CD4-positive, alpha-beta T cell (primary cell): ENCODE measurements at regions not wholly inside any gene's neighbourhood (a gene's known extent, or its start where the extent isn't known, plus 50 kb on each side); places are given as distances from the start of the nearest gene placed in this dataset.

Experiments
- ATAC-seq: fragments of 200-7000 bp; cut with Tn5 transposase; one replicate; pipeline ENCODE4 v1.10.0; 2022; ENCODE audit warnings: mild to moderate bottlenecking; ENCODE audit not compliant: poor library complexity
- CTCF ChIA-PET: fragments of 350-600 bp; sonication (Branson Sonifier 250); formaldehyde crosslinking; loops from one replicate; lab custom pipeline; 2021; ENCODE audit warnings: antibody characterized with exemption, inconsistent platforms; lab: Charles Lee
- POLR2A ChIA-PET: fragments of 350-600 bp; sonication (Branson Sonifier 250); formaldehyde crosslinking; loops from one replicate; lab custom pipeline; 2021; ENCODE audit warnings: antibody characterized with exemption, inconsistent platforms; lab: Charles Lee
- DNase-seq, 14 experiments: peaks; one replicate each; pipeline ENCODE4 v3.0.0-alpha.2; 2013 to 2020; ENCODE audit warnings: mixed read lengths in 2 of 14
- H3K27ac ChIP-seq, 2 donors: one replicate each; pipeline versions ENCODE4 v1.5.1 to v1.7.0; 2013; ENCODE audit warnings: low read length in 2 of 2, low read depth in 1 of 2, mild to moderate bottlenecking in 1 of 2
- H3K27me3 ChIP-seq, 2 experiments: 1 replicate in 1 of 2; 2 replicates in 1 of 2; pipeline versions ENCODE4 v1.6.1 to v1.7.0; 2013; ENCODE audit warnings: low read length in 2 of 2, control low read depth in 1 of 2, mild to moderate bottlenecking in 1 of 2, moderate library complexity in 1 of 2; ENCODE audit not compliant: insufficient read depth in 2 of 2, control insufficient read depth in 1 of 2
- H3K36me3 ChIP-seq: one replicate; pipeline ENCODE4 v1.6.1; 2013; ENCODE audit warnings: low read length, control low read depth; ENCODE audit not compliant: insufficient read depth
- H3K4me1 ChIP-seq: one replicate; pipeline ENCODE4 v1.6.1; 2013; ENCODE audit warnings: low read length, control low read depth; ENCODE audit not compliant: insufficient read depth
- H3K4me3 ChIP-seq: one replicate; pipeline ENCODE4 v1.5.1; 2013; ENCODE audit warnings: mild to moderate bottlenecking, low read length, moderate library complexity
- H3K9me3 ChIP-seq, 2 experiments: 1 replicate in 1 of 2; 2 replicates in 1 of 2; pipeline versions ENCODE4 v1.6.1 to v1.7.0; 2013; ENCODE audit warnings: low read length in 2 of 2, mild to moderate bottlenecking in 2 of 2, control low read depth in 1 of 2, moderate library complexity in 1 of 2; ENCODE audit not compliant: control insufficient read depth in 1 of 2, insufficient read depth in 1 of 2
- H3K27ac Mint-ChIP-seq: one replicate; pipeline ENCODE4 v1.8.0; 2020; ENCODE audit warnings: mixed read lengths
- H3K27me3 Mint-ChIP-seq: one replicate; pipeline ENCODE4 v1.8.0; 2021; ENCODE audit warnings: mixed read lengths
- H3K36me3 Mint-ChIP-seq: one replicate; pipeline ENCODE4 v1.8.0; 2021; ENCODE audit warnings: low read depth, mixed read lengths
- H3K4me1 Mint-ChIP-seq: one replicate; pipeline ENCODE4 v1.8.0; 2021; ENCODE audit warnings: low read depth, mixed read lengths
- H3K4me3 Mint-ChIP-seq: one replicate; pipeline ENCODE4 v1.8.0; 2020; ENCODE audit warnings: mild to moderate bottlenecking, mixed read lengths
- H3K9me3 Mint-ChIP-seq: one replicate; pipeline ENCODE4 v1.8.0; 2020; ENCODE audit warnings: mixed read lengths
- intact Hi-C, 2 experiments: fragments of 100-400 bp; cut with DNase I in 1 of 2; cut with micrococcal nuclease in 1 of 2; formaldehyde crosslinking; loops; one replicate each; pipeline versions ENCODE4 v1.15.1 to v1.9.0; 2023 to 2025; cut with DNase I, micrococcal nuclease
- TF ChIP-seq, protein P1 (sequence below): fragments of 200-600 bp; IDR thresholded peaks from one replicate; pipeline ENCODE4 v1.8.0; 2022; ENCODE audit warnings: antibody characterized with exemption, mild to moderate bottlenecking

DNA sequence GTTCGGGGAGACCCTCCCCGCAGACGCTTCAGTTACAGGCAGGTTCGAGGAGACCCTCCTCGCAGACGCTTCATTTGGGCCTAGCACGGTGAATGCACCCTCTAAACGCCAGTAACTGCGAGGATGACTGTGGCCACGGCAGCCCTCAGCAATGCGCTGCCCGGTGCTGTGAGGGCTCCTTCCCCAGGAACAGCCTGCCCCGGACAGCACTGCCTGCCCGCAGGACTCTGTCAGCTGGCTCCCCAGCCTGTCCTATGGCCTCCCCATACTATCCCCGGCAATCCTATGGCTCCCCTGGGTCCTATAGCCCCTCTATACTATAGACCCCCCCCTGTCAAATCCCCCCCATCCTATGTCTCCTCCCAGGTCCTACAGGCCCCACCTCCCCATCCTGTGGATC is 238.9 kb downstream of the RBFOX3 start:
- CTCF ChIA-PET, result no interaction called here
- H3K27ac Mint-ChIP-seq, result no peak overlapping the region
- no peak overlapping the region for H3K4me3 ChIP-seq

GRCh38 chr17:79370594-79370993 is 240.3 kb downstream of the RBFOX3 start:
- Histone ChIP-seq H3K27ac (no peak overlapping the region), H3K4me1 (no peaks in the 10 kb centered on the region), H3K4me3 (no peak overlapping the region), H3K9me3 (no peaks in the 10 kb centered on the region), H3K36me3 (no peaks in the 10 kb centered on the region), H3K27me3 (peaks cover 0 to 2% of the 10 kb centered on the region in 2 experiments)
- Mint-ChIP-seq H3K27me3 (peaks cover 33% of the 10 kb centered on the region), H3K36me3 (no peaks in the 10 kb centered on the region), H3K9me3 (no peaks in the 10 kb centered on the region), H3K4me3 (no peak overlapping the region), H3K27ac (no peak overlapping the region), H3K4me1 (no peaks in the 10 kb centered on the region)
- POLR2A ChIA-PET, result no interaction called here
- ATAC-seq (no peak), DNase-seq (no peak)
- intact Hi-C loops, result no loop called here
- CTCF ChIA-PET, result no interaction called here
- TF ChIP-seq, protein P1, sequence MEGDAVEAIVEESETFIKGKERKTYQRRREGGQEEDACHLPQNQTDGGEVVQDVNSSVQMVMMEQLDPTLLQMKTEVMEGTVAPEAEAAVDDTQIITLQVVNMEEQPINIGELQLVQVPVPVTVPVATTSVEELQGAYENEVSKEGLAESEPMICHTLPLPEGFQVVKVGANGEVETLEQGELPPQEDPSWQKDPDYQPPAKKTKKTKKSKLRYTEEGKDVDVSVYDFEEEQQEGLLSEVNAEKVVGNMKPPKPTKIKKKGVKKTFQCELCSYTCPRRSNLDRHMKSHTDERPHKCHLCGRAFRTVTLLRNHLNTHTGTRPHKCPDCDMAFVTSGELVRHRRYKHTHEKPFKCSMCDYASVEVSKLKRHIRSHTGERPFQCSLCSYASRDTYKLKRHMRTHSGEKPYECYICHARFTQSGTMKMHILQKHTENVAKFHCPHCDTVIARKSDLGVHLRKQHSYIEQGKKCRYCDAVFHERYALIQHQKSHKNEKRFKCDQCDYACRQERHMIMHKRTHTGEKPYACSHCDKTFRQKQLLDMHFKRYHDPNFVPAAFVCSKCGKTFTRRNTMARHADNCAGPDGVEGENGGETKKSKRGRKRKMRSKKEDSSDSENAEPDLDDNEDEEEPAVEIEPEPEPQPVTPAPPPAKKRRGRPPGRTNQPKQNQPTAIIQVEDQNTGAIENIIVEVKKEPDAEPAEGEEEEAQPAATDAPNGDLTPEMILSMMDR, result no peak

More for the DNA sequence above, 238.9 kb downstream of the RBFOX3 start:
- Histone ChIP-seq H3K27me3 (peaks cover 0 to 2% of the 10 kb centered on the region in 2 experiments), H3K4me1 (no peaks in the 10 kb centered on the region), H3K27ac (no peak overlapping the region), H3K9me3 (no peaks in the 10 kb centered on the region), H3K36me3 (no peaks in the 10 kb centered on the region)
- no peak overlapping the region for H3K4me3 Mint-ChIP-seq
- H3K4me1 Mint-ChIP-seq, result no peaks in the 10 kb centered on the region
- DNase-seq, result no peak
- no peaks in the 10 kb centered on the region for H3K9me3 Mint-ChIP-seq
- POLR2A ChIA-PET, result no interaction called here
- TF ChIP-seq, protein P1, result no peak
- H3K27me3 Mint-ChIP-seq, result peaks cover 37% of the 10 kb centered on the region
- ATAC-seq, result no peak
- intact Hi-C loops, result no loop called here
- no peaks in the 10 kb centered on the region for H3K36me3 Mint-ChIP-seq

DNA sequence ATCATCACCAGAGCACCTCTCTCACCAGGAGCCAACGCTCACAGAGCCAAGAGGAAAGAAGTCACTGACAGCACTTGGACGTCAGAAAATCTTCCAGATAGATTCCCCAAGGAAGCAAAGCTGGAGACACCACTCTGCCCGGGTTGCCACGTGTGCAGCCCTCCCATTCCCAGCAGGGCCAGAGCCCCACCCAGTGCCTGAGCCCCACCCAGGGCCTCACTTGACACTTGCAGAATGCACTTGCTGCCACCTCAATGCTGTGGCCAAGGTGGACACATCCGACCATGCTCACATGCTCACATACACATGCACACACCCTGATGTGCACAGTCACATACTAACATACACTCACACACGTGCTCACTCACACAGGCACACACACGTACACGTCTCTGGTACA is 240.7 kb downstream of the RBFOX3 start:
- no peak for DNase-seq
- H3K4me1 Mint-ChIP-seq, result no peaks in the 10 kb centered on the region
- no peak overlapping the region for H3K4me3 Mint-ChIP-seq
- no peak overlapping the region for H3K27ac Mint-ChIP-seq
- ChIA-PET POLR2A (no interaction called here), CTCF (no interaction called here)
- H3K27me3 Mint-ChIP-seq, result peaks cover 36% of the 10 kb centered on the region
- TF ChIP-seq, protein P1, result no peak
- no peaks in the 10 kb centered on the region for H3K36me3 Mint-ChIP-seq
- H3K9me3 Mint-ChIP-seq, result no peaks in the 10 kb centered on the region
- Histone ChIP-seq H3K27me3 (peaks cover 0 to 2% of the 10 kb centered on the region in 2 experiments), H3K9me3 (no peaks in the 10 kb centered on the region), H3K36me3 (no peaks in the 10 kb centered on the region), H3K4me3 (no peak overlapping the region), H3K27ac (no peak overlapping the region), H3K4me1 (no peaks in the 10 kb centered on the region)
- no peak for ATAC-seq
- intact Hi-C loops, result no loop called here
